Trophoblast cell (in vitro differentiated cells and primary cell): ENCODE measurements at regions not wholly inside any gene's neighbourhood (a gene's known extent, or its start where the extent isn't known, plus 50 kb on each side); places are given as distances from the start of the nearest gene placed in this dataset.

Experiments used
- DNase-seq, 2 donors: peaks; one replicate each; pipeline ENCODE4 v3.0.0-alpha.2; 2016
- H2AFZ ChIP-seq: 2 replicates; pipeline ENCODE4 v1.6.1; 2013; ENCODE audit warnings: low read length, moderate library complexity, mild to moderate bottlenecking; ENCODE audit not compliant: insufficient read depth, poor library complexity
- H2AK5ac ChIP-seq: 2 replicates; pipeline ENCODE4 v1.6.1; 2013; ENCODE audit warnings: mild to moderate bottlenecking, low read length
- H2BK120ac ChIP-seq: 2 replicates; pipeline ENCODE4 v1.6.1; 2013; ENCODE audit warnings: low read length, mild to moderate bottlenecking, moderate library complexity; ENCODE audit not compliant: insufficient read depth, poor library complexity
- H2BK12ac ChIP-seq: 2 replicates; pipeline ENCODE4 v1.6.1; 2013; ENCODE audit warnings: mild to moderate bottlenecking, low read length, moderate library complexity
- H2BK5ac ChIP-seq: 2 replicates; pipeline ENCODE4 v1.6.1; 2013; ENCODE audit warnings: low read length, low read depth, moderate library complexity, mild to moderate bottlenecking; ENCODE audit not compliant: poor library complexity
- H3K14ac ChIP-seq: 2 replicates; pipeline ENCODE4 v1.6.1; 2013; ENCODE audit warnings: mild to moderate bottlenecking, low read length
- H3K18ac ChIP-seq: 2 replicates; pipeline ENCODE4 v1.6.1; 2013; ENCODE audit warnings: mild to moderate bottlenecking, low read length
- H3K23ac ChIP-seq: 2 replicates; pipeline ENCODE4 v1.6.1; 2013; ENCODE audit warnings: low read length
- H3K27ac ChIP-seq: 2 replicates; pipeline ENCODE4 v1.5.1; 2013; ENCODE audit warnings: low read depth, mild to moderate bottlenecking, inconsistent platforms, low read length, moderate library complexity
- H3K27me3 ChIP-seq: 2 replicates; pipeline ENCODE4 v1.6.1; 2013; ENCODE audit warnings: inconsistent platforms, mild to moderate bottlenecking, low read length, moderate library complexity; ENCODE audit not compliant: insufficient read depth
- H3K36me3 ChIP-seq, 2 experiments: 1 replicate in 1 of 2; 2 replicates in 1 of 2; pipeline ENCODE4 v1.6.1; 2013; ENCODE audit warnings: low read length in 2 of 2, mild to moderate bottlenecking in 2 of 2, moderate library complexity in 1 of 2; ENCODE audit not compliant: insufficient read depth in 2 of 2, control insufficient read depth in 1 of 2
- H3K4ac ChIP-seq: 2 replicates; pipeline ENCODE4 v1.6.1; 2013; ENCODE audit warnings: low read depth, mild to moderate bottlenecking, low read length, moderate library complexity
- H3K4me1 ChIP-seq, 2 experiments: 1 replicate in 1 of 2; 2 replicates in 1 of 2; pipeline ENCODE4 v1.6.1; 2013; ENCODE audit warnings: low read length in 2 of 2, mild to moderate bottlenecking in 2 of 2, moderate library complexity in 1 of 2; ENCODE audit not compliant: insufficient read depth in 2 of 2, control insufficient read depth in 1 of 2
- H3K4me2 ChIP-seq: 2 replicates; pipeline ENCODE4 v1.6.1; 2013; ENCODE audit warnings: inconsistent platforms, mild to moderate bottlenecking, low read length, moderate library complexity
- H3K4me3 ChIP-seq: 2 replicates; pipeline ENCODE4 v1.5.1; 2013; ENCODE audit warnings: mild to moderate bottlenecking, low read depth, low read length, inconsistent platforms
- H3K79me1 ChIP-seq: one replicate; pipeline ENCODE4 v1.6.1; 2013; ENCODE audit warnings: low read length
- H3K79me2 ChIP-seq: 2 replicates; pipeline ENCODE4 v1.6.1; 2013; ENCODE audit warnings: low read length, mild to moderate bottlenecking; ENCODE audit not compliant: control insufficient read depth, insufficient read depth, poor library complexity
- H3K9ac ChIP-seq: 2 replicates; pipeline ENCODE4 v1.6.1; 2013; ENCODE audit warnings: mild to moderate bottlenecking, low read length
- H3K9me3 ChIP-seq: 2 replicates; pipeline ENCODE4 v1.6.1; 2013; ENCODE audit warnings: low read depth, mild to moderate bottlenecking, control low read depth, inconsistent platforms, low read length; ENCODE audit not compliant: insufficient read depth
- H4K12ac ChIP-seq: 2 replicates; pipeline ENCODE4 v1.6.1; 2013; ENCODE audit warnings: low read depth, mild to moderate bottlenecking, low read length, moderate library complexity
- H4K8ac ChIP-seq: 2 replicates; pipeline ENCODE4 v1.6.1; 2013; ENCODE audit warnings: low read depth, mild to moderate bottlenecking, low read length, moderate library complexity
- H4K91ac ChIP-seq: one replicate; pipeline ENCODE4 v1.6.1; 2013; ENCODE audit warnings: low read depth, mild to moderate bottlenecking, low read length, moderate library complexity
- WGBS: extraction: QIAGEN DNeasy Blood & Tissue Kit; methylation state at CpG from one replicate; pipeline ENCODE4 v1.1.7; 2013; ENCODE audit warnings: missing lambda C conversion rate; ENCODE audit not compliant: insufficient read length, insufficient coverage; ENCODE audit errors: extremely low coverage; 5-methylcytosine and 5-hydroxymethylcytosine counted together

DNA sequence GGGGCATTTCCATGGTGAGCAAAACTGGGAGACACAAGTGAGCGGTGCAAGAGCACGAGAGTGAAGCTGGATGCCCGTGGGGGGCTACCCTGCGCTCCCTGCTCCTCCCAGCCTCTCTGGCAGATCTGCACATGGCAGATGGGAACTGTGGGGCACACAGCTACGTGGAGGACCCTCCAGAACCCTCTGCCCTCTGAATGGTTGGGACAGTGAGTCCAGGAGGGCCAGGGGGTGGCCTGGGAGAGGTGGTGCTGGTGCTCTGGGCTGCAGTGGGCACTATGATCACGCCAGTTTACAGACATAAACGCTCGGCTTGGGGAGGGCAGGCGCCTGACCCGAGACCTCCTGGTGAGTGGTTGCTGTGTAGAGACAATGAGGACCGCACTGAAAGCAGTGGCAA is 205.9 kb downstream of the CTTN start:
- no peak overlapping the region for H2AFZ ChIP-seq
- no CpG with 5 or more reads among the region's 11 CpGs for WGBS
- no peak overlapping the region for H3K14ac ChIP-seq
- H3K4me1 ChIP-seq = peaks cover 3 to 6% of the 10 kb centered on the region in 2 experiments
- H4K8ac ChIP-seq = no peak overlapping the region
- H2BK12ac ChIP-seq = no peak overlapping the region
- H3K23ac ChIP-seq = no peak overlapping the region
- H3K9ac ChIP-seq = no peak overlapping the region
- H4K91ac ChIP-seq = no peak overlapping the region
- no peak overlapping the region for H3K27ac ChIP-seq
- no peak overlapping the region for H2BK5ac ChIP-seq
- no peaks in the 10 kb centered on the region for H3K9me3 ChIP-seq
- H4K12ac ChIP-seq = no peak overlapping the region
- no peak overlapping the region for H3K4ac ChIP-seq
- H3K79me2 ChIP-seq = no peaks in the 10 kb centered on the region
- no peak overlapping the region for H2BK120ac ChIP-seq
- no peak overlapping the region for H3K4me3 ChIP-seq
- H3K27me3 ChIP-seq = no peaks in the 10 kb centered on the region
- H3K4me2 ChIP-seq = no peak overlapping the region
- no peaks in the 10 kb centered on the region for H3K36me3 ChIP-seq
- H3K18ac ChIP-seq = no peak overlapping the region
- H2AK5ac ChIP-seq = no peak overlapping the region
- no peak for DNase-seq
- no peaks in the 10 kb centered on the region for H3K79me1 ChIP-seq

DNA sequence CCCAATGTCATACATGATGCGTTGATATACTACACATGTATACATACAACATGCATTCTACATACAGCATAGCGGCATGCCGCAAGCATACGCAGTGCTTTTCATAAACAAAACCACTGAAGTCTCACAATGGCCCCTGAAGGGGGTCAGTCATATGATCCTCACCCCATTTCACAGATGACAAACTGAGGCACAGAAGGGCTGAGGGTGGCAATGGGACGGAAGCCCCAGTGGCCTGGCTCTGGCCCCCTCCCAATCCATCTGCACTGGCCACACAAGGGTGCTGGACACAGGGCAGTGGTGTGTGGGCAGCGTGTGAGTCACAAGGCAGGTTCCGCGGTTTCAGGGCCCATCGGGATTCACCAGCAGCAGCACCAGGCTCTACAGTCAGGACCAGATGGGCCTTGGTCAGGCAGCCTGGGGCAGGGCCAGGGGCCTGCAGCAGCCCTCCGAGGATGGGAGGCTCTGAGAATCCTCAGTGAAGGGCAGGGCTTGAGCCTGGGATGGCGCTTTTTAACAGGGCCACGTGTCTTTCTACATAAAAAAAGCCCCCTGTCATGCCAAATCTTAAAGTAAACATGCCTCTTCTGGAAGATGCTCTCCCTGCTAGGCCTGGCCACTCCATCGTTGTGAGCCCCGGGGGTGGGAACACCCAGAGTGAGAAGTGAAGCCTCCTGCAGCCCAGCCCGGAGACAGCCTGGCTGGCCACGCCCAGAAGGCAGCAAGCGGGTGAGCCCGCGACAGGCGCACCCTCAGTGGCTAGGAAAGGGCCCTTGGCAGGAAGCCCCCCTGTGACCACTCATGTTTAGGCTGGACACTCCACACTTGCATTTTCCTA is 206.5 kb downstream of the CTTN start:
- H3K18ac ChIP-seq = no peak overlapping the region
- no peaks in the 10 kb centered on the region for H3K9me3 ChIP-seq
- no peak for DNase-seq
- H3K27ac ChIP-seq = no peak overlapping the region
- H3K36me3 ChIP-seq = no peaks in the 10 kb centered on the region
- H3K14ac ChIP-seq = no peak overlapping the region
- H3K4me3 ChIP-seq = no peak overlapping the region
- H2BK5ac ChIP-seq = no peak overlapping the region
- H2AK5ac ChIP-seq = no peak overlapping the region
- H3K4ac ChIP-seq = no peak overlapping the region
- H3K4me1 ChIP-seq = peaks cover 3 to 6% of the 10 kb centered on the region in 2 experiments
- H4K91ac ChIP-seq = no peak overlapping the region
- H3K23ac ChIP-seq = no peak overlapping the region
- no peak overlapping the region for H3K9ac ChIP-seq
- H3K79me1 ChIP-seq = no peaks in the 10 kb centered on the region
- H4K8ac ChIP-seq = no peak overlapping the region
- H3K27me3 ChIP-seq = no peaks in the 10 kb centered on the region
- no peak overlapping the region for H2AFZ ChIP-seq
- H4K12ac ChIP-seq = no peak overlapping the region
- H3K79me2 ChIP-seq = no peaks in the 10 kb centered on the region
- H3K4me2 ChIP-seq = no peak overlapping the region
- no peak overlapping the region for H2BK120ac ChIP-seq
- WGBS = no CpG with 5 or more reads among the region's 20 CpGs
- no peak overlapping the region for H2BK12ac ChIP-seq

DNA sequence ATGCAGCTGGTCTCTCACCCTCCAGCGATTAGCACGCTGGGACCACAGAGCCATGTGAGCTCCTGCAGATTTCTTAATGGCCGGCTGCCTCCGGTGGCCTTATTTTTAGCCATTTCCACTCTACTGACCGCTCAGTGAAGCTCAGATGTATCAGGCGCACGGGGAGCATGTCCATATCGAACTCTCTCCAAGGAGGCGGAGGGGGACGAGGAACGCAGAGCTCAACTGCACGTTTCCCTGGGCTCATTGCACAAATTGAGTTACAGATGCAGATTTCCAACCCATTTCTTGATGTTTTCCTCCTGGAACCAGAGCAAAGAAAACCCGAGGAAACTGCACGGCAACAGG is 207.1 kb downstream of the CTTN start:
- Histone ChIP-seq H2BK12ac (no peak overlapping the region), H4K91ac (no peak overlapping the region), H3K36me3 (no peaks in the 10 kb centered on the region), H4K12ac (no peak overlapping the region), H2AFZ (no peak overlapping the region), H3K14ac (no peak overlapping the region), H3K9ac (no peak overlapping the region), H3K4me2 (no peak overlapping the region), H3K4ac (no peak overlapping the region), H3K18ac (no peak overlapping the region), H3K79me1 (no peaks in the 10 kb centered on the region), H3K9me3 (no peaks in the 10 kb centered on the region), H2BK120ac (no peak overlapping the region), H2BK5ac (no peak overlapping the region), H3K27ac (no peak overlapping the region), H3K27me3 (no peaks in the 10 kb centered on the region), H3K79me2 (no peaks in the 10 kb centered on the region), H2AK5ac (no peak overlapping the region), H4K8ac (no peak overlapping the region), H3K4me1 (peaks cover 3 to 6% of the 10 kb centered on the region in 2 experiments), H3K23ac (no peak overlapping the region), H3K4me3 (no peak overlapping the region)
- WGBS = no CpG with 5 or more reads among the region's 14 CpGs
- no peak for DNase-seq

DNA sequence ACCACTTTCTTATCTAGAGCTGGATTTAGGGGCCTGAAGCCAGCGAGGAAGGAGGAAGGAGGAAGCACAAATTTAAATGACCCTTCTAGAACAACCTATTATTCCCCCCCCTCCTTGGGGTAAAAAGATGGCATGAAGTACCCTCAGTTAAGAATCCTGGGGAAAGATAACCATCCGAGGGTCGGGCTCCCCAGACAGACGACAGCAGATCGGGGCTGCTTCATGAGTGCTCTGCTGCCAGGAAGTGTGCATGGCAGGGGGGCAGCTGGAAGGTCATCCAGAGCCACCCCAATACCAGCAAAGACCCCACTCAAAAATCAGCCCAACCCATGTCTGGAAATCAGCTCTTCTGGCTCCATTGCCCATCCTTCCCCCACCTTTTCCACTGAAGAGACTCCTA is 207.5 kb downstream of the CTTN start:
- H4K8ac ChIP-seq = no peak overlapping the region
- WGBS = no CpG with 5 or more reads among the region's 5 CpGs
- H3K4ac ChIP-seq = no peak overlapping the region
- H2AFZ ChIP-seq = no peak overlapping the region
- H2AK5ac ChIP-seq = no peak overlapping the region
- no peak overlapping the region for H3K4me2 ChIP-seq
- H3K4me3 ChIP-seq = no peak overlapping the region
- DNase-seq = no peak
- H4K91ac ChIP-seq = no peak overlapping the region
- H3K27ac ChIP-seq = no peak overlapping the region
- H3K79me1 ChIP-seq = no peaks in the 10 kb centered on the region
- H3K18ac ChIP-seq = no peak overlapping the region
- no peaks in the 10 kb centered on the region for H3K79me2 ChIP-seq
- H2BK120ac ChIP-seq = no peak overlapping the region
- H3K23ac ChIP-seq = no peak overlapping the region
- no peaks in the 10 kb centered on the region for H3K9me3 ChIP-seq
- H3K36me3 ChIP-seq = no peaks in the 10 kb centered on the region
- no peaks in the 10 kb centered on the region for H3K27me3 ChIP-seq
- H3K4me1 ChIP-seq = peaks cover 3 to 6% of the 10 kb centered on the region in 2 experiments
- no peak overlapping the region for H3K9ac ChIP-seq
- no peak overlapping the region for H4K12ac ChIP-seq
- H2BK5ac ChIP-seq = no peak overlapping the region
- H2BK12ac ChIP-seq = no peak overlapping the region
- H3K14ac ChIP-seq = no peak overlapping the region
